CD1c-positive myeloid dendritic cell (primary cell): ENCODE measurements at regions not wholly inside any gene's neighbourhood (a gene's known extent, or its start where the extent isn't known, plus 50 kb on each side); places are given as distances from the start of the nearest gene placed in this dataset.
A peak's percentile ranks its signal among the peaks of the same experiment; 100 is the strongest.
"Not testable (repeated sequence)": the region's sequence is repeated elsewhere in the genome, so short reads cannot be mapped to it uniquely, and the experiment has no call there.

Experiments used
- DNase-seq: peaks from one replicate; pipeline ENCODE4 v3.0.0-alpha.2; 2016; ENCODE audit errors: extremely low spot score

- no peak for DNase-seq
Observed at GRCh38 chr10:121267236-121268003, 330.8 kb downstream of the FGFR2 start.

GRCh38 chr10:121268363-121268762 lies 329.9 kb downstream of the FGFR2 start:
- DNase-seq, result no peak

- DNase-seq, result no peak
Observed at GRCh38 chr10:121268863-121269432, 329.3 kb downstream of the FGFR2 start.

GRCh38 chr10:121270906-121271305 lies 327.3 kb downstream of the FGFR2 start:
- no peak for DNase-seq

- DNase-seq, result no peak
Observed at GRCh38 chr10:121276046-121276445, 322.2 kb downstream of the FGFR2 start.

- no peak for DNase-seq
Observed at GRCh38 chr10:121276822-121277221, 321.4 kb downstream of the FGFR2 start.

- not testable (repeated sequence) for DNase-seq
Observed at GRCh38 chr10:121278386-121278785, 319.9 kb downstream of the FGFR2 start.

GRCh38 chr10:121281576-121281975 lies 316.7 kb downstream of the FGFR2 start:
- DNase-seq, result no peak

- no peak for DNase-seq
Observed at GRCh38 chr10:121282264-121282663, 316.0 kb downstream of the FGFR2 start.

- DNase-seq, result no peak
Observed at GRCh38 chr10:121282797-121283515, 315.3 kb downstream of the FGFR2 start.

- no peak for DNase-seq
Observed at GRCh38 chr10:121284936-121285335, 313.3 kb downstream of the FGFR2 start.

GRCh38 chr10:121285406-121286196 lies 312.6 kb downstream of the FGFR2 start:
- DNase-seq, result peak; percentile 1

- DNase-seq, result no peak
Observed at GRCh38 chr10:121288011-121288410, 310.2 kb downstream of the FGFR2 start.

- no peak for DNase-seq
Observed at GRCh38 chr10:121288864-121289661, 309.2 kb downstream of the FGFR2 start.

- no peak for DNase-seq
Observed at GRCh38 chr10:121289800-121290199, 308.4 kb downstream of the FGFR2 start.

GRCh38 chr10:121290674-121291073 lies 307.6 kb downstream of the FGFR2 start:
- no peak for DNase-seq

GRCh38 chr10:121291376-121291775 lies 306.9 kb downstream of the FGFR2 start:
- DNase-seq, result no peak

- DNase-seq, result peak; percentile 2
Observed at GRCh38 chr10:121291823-121292222, 306.4 kb downstream of the FGFR2 start.

- DNase-seq, result no peak
Observed at GRCh38 chr10:121292321-121292720, 305.9 kb downstream of the FGFR2 start.

GRCh38 chr10:121293110-121293509 lies 305.1 kb downstream of the FGFR2 start:
- no peak for DNase-seq

GRCh38 chr10:121294630-121295029 lies 303.6 kb downstream of the FGFR2 start:
- DNase-seq, result no peak
